Anterior cingulate cortex (tissue), 58 donors: ENCODE measurements at regions not wholly inside any gene's neighbourhood (a gene's known extent, or its start where the extent isn't known, plus 50 kb on each side); places are given as distances from the start of the nearest gene placed in this dataset.
A peak's percentile ranks its signal among the peaks of the same experiment; 100 is the strongest.
"Not testable (repeated sequence)": the region's sequence is repeated elsewhere in the genome, so short reads cannot be mapped to it uniquely, and the experiment has no call there.

Experiments used
- DNase-seq, 58 donors: peaks; one replicate each; lab custom pipeline; 2025; lab: John Stamatoyannopoulos, UW

GRCh38 chr3:39651993-39652739 lies 157.2 kb upstream of the MYRIP start:
- DNase-seq = no peak

- not testable (repeated sequence) for DNase-seq
Observed at GRCh38 chr3:39655718-39656117, 153.7 kb upstream of the MYRIP start.

- DNase-seq = no peak
Observed at GRCh38 chr3:39657075-39657474, 152.3 kb upstream of the MYRIP start.

GRCh38 chr3:39657775-39658174 lies 151.6 kb upstream of the MYRIP start:
- no peak for DNase-seq

- DNase-seq = no peak
Observed at GRCh38 chr3:39664931-39665330, 144.5 kb upstream of the MYRIP start.

- no peak for DNase-seq
Observed at GRCh38 chr3:39665441-39665840, 144.0 kb upstream of the MYRIP start.

GRCh38 chr3:39668420-39668819 lies 141.0 kb upstream of the MYRIP start:
- DNase-seq = peak in 6 of 58 donors; percentile 0 to 32 (median 4)

GRCh38 chr3:39671116-39671515 lies 138.3 kb upstream of the MYRIP start:
- no peak for DNase-seq

- DNase-seq = no peak
Observed at GRCh38 chr3:39671600-39671999, 137.8 kb upstream of the MYRIP start.

GRCh38 chr3:39705351-39705900 lies 104.0 kb upstream of the MYRIP start:
- no peak for DNase-seq

- no peak for DNase-seq
Observed at GRCh38 chr3:39707314-39707909, 102.0 kb upstream of the MYRIP start.

GRCh38 chr3:39712413-39713048 lies 96.9 kb upstream of the MYRIP start:
- no peak for DNase-seq

GRCh38 chr3:39713341-39713740 lies 96.1 kb upstream of the MYRIP start:
- DNase-seq = not testable (repeated sequence)

GRCh38 chr3:39716849-39717248 lies 92.6 kb upstream of the MYRIP start:
- DNase-seq = no peak

- DNase-seq = peak in 2 of 58 donors; percentile 2 to 17
Observed at GRCh38 chr3:39718674-39719595, 90.5 kb upstream of the MYRIP start.

- no peak for DNase-seq
Observed at GRCh38 chr3:39721076-39721475, 88.3 kb upstream of the MYRIP start.

GRCh38 chr3:39724233-39724846 lies 85.1 kb upstream of the MYRIP start:
- no peak for DNase-seq

- no peak for DNase-seq
Observed at GRCh38 chr3:39725321-39725720, 84.1 kb upstream of the MYRIP start.

- no peak for DNase-seq
Observed at GRCh38 chr3:39727415-39727814, 82.0 kb upstream of the MYRIP start.

GRCh38 chr3:39733804-39734203 lies 75.6 kb upstream of the MYRIP start:
- no peak for DNase-seq
